GM06990 (cell line): ENCODE measurements at regions not wholly inside any gene's neighbourhood (a gene's known extent, or its start where the extent isn't known, plus 50 kb on each side); places are given as distances from the start of the nearest gene placed in this dataset.

ENCODE experiments used
- DNase-seq: peaks from one replicate; pipeline ENCODE4 v3.0.0-alpha.2; 2011; ENCODE audit not compliant: insufficient read length; ENCODE audit errors: extremely low read depth
- H3K27me3 ChIP-seq: replicated peaks from 2 replicates; pipeline ENCODE4 v1.6.0; 2011; ENCODE audit warnings: low read length; ENCODE audit not compliant: control insufficient read depth, insufficient read depth
- H3K36me3 ChIP-seq: 2 replicates; pipeline ENCODE4 v1.5.1; 2011; ENCODE audit warnings: low read length; ENCODE audit not compliant: control insufficient read depth, insufficient read depth
- H3K4me3 ChIP-seq: replicated peaks from 2 replicates; pipeline ENCODE4 v1.5.1; 2011; ENCODE audit warnings: low read depth, mild to moderate bottlenecking, control low read depth, low read length
- CTCF ChIP-seq: IDR thresholded peaks from 2 replicates; pipeline ENCODE4 v1.5.1; 2011; ENCODE audit warnings: low read length, control low read depth, mild to moderate bottlenecking, inconsistent platforms; ENCODE audit not compliant: insufficient read depth, poor library complexity, severe bottlenecking

- DNase-seq: no peak
- no peak for TF ChIP-seq CTCF
- Histone ChIP-seq H3K27me3 (no peaks in the 10 kb centered on the region), H3K4me3 (no peak overlapping the region), H3K36me3 (no peaks in the 10 kb centered on the region)
Measured at GRCh38 chr13:86172961-86173360, 373.7 kb upstream of the SLITRK6 start.

DNA sequence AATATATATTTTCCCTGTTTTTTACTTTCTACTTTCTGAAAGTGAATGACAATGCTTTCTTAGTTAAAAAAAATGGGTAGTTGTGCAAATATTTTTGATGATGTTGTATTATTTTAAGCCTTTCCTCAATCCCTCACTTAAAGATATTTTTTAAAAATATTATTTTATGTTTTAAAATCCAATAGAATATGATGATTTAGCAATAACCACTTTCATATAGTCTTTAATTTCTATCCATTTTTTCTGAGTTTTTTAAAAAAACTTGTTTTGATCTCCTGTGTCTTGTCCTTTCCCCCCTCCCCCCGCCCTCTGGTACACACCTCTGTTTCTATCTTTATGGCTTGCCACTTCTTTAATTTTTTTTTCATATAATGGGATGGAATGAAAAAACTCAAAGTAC is 362.0 kb upstream of the SLITRK6 start:
- no peak for TF ChIP-seq CTCF
- H3K27me3 ChIP-seq: no peaks in the 10 kb centered on the region
- H3K4me3 ChIP-seq: no peak overlapping the region
- H3K36me3 ChIP-seq: no peaks in the 10 kb centered on the region
- DNase-seq: no peak

- no peak for TF ChIP-seq CTCF
- DNase-seq: no peak
- Histone ChIP-seq H3K27me3 (no peaks in the 10 kb centered on the region), H3K4me3 (no peak overlapping the region), H3K36me3 (no peaks in the 10 kb centered on the region)
Measured at GRCh38 chr13:86155756-86156155, 356.5 kb upstream of the SLITRK6 start.

- Histone ChIP-seq H3K4me3 (no peak overlapping the region), H3K27me3 (no peaks in the 10 kb centered on the region), H3K36me3 (no peaks in the 10 kb centered on the region)
- no peak for TF ChIP-seq CTCF
- no peak for DNase-seq
Measured at GRCh38 chr13:86142080-86142479, 342.9 kb upstream of the SLITRK6 start.

- DNase-seq: no peak
- no peak for TF ChIP-seq CTCF
- no peak overlapping the region for H3K4me3 ChIP-seq
- no peaks in the 10 kb centered on the region for H3K27me3 ChIP-seq
- no peaks in the 10 kb centered on the region for H3K36me3 ChIP-seq
Measured at GRCh38 chr13:86135856-86136255, 336.6 kb upstream of the SLITRK6 start.

GRCh38 chr13:86121881-86122280 is 322.7 kb upstream of the SLITRK6 start:
- TF ChIP-seq CTCF: no peak

More at GRCh38 chr13:86121881-86122280, 322.7 kb upstream of the SLITRK6 start:
- no peaks in the 10 kb centered on the region for H3K27me3 ChIP-seq
- no peak for DNase-seq
- no peaks in the 10 kb centered on the region for H3K36me3 ChIP-seq
- H3K4me3 ChIP-seq: no peak overlapping the region
